ENCODE measurements at regions not wholly inside any gene's neighbourhood (a gene's known extent, or its start where the extent isn't known, plus 50 kb on each side); places are given as distances from the start of the nearest gene placed in this dataset.

GRCh38 chr11:27217948-27218420 is 145.0 kb downstream of the CCDC34 start:
- no peak for TF ChIP-seq POLR2A (IDR thresholded peaks at IDR 0.05; ENCODE audit: low read depth, low read length)
- TF ChIP-seq POLR2AphosphoS5 (IDR thresholded peaks at IDR 0.05; ENCODE audit: low read depth, low read length): no peak
- TF ChIP-seq TAF1 (IDR thresholded peaks at IDR 0.05; ENCODE audit: low read depth, low read length): no peak

Measured in GM12891 (cell line).